ENCODE measurements at regions not wholly inside any gene's neighbourhood (a gene's known extent, or its start where the extent isn't known, plus 50 kb on each side); places are given as distances from the start of the nearest gene placed in this dataset.
"Not testable (repeated sequence)": the region's sequence is repeated elsewhere in the genome, so short reads cannot be mapped to it uniquely, and the experiment has no call there.

GRCh38 chrX:5409106-5409505 is 819.6 kb downstream of the NLGN4X start:
- DNase-seq (ENCODE audit: low read depth, low spot score), result no peak
- in situ Hi-C loops (cut with HindIII; ENCODE audit: low pct_unique_long_range_greater_than_20kb, low sequenced_read_pairs), result no loop called here

GRCh38 chrX:5402461-5402860 is 826.2 kb downstream of the NLGN4X start:
- in situ Hi-C loops (cut with HindIII; ENCODE audit: low pct_unique_long_range_greater_than_20kb, low sequenced_read_pairs), result no loop called here
- DNase-seq (ENCODE audit: low read depth, low spot score), result no peak

GRCh38 chrX:5399403-5399802 is 829.3 kb downstream of the NLGN4X start:
- no peak for DNase-seq (ENCODE audit: low read depth, low spot score)
- in situ Hi-C loops (cut with HindIII; ENCODE audit: low pct_unique_long_range_greater_than_20kb, low sequenced_read_pairs), result no loop called here

DNA sequence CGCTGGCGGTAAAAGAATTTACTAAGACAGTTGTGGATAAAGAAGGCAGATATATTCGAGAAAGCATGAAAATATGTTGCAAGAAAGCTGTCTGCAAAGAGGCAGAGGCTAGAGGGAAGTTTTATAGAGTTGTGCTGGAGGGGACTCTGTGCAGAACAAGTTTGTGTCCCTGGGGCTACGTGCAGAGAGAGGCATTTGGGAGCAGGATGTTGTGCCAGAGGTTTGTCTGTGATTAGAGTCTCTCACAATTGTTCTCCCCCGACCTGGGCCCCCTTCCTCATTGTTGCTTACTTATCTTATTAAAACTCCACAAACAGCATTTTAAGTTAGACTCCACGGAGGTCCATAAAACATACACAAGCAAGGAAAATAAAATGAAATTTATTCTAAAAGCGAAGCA is 831.3 kb downstream of the NLGN4X start:
- DNase-seq (ENCODE audit: low read depth, low spot score), result no peak
- in situ Hi-C loops (cut with HindIII; ENCODE audit: low pct_unique_long_range_greater_than_20kb, low sequenced_read_pairs), result no loop called here

DNA sequence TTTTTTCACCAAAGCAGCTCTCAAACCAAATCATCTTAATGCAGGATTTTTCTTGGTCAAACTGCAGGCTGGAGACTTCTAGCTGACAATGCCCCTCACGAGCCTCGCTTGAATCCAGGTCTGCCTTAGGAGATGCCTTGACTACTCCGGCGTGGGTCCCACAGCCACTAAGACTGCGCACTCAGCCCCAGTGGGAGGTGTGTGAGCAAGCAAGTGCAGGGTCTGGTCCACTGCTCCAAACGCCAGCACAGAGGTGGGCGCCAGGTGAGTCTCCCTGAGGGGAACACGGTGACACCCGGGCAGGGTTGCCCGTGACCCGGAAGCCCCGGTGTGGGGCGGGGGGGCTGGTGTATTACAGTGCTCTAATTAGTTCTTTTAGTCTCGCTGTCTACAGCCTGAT is 838.3 kb downstream of the NLGN4X start:
- DNase-seq (ENCODE audit: low read depth, low spot score), result no peak
- in situ Hi-C loops (cut with HindIII; ENCODE audit: low pct_unique_long_range_greater_than_20kb, low sequenced_read_pairs), result no loop called here

- DNase-seq (ENCODE audit: low read depth, low spot score), result no peak
- in situ Hi-C loops (cut with HindIII; ENCODE audit: low pct_unique_long_range_greater_than_20kb, low sequenced_read_pairs), result no loop called here
These were observed 840.6 kb downstream of the NLGN4X start for GRCh38 chrX:5388087-5388486.

- in situ Hi-C loops (cut with HindIII; ENCODE audit: low pct_unique_long_range_greater_than_20kb, low sequenced_read_pairs), result no loop called here
- DNase-seq (ENCODE audit: low read depth, low spot score), result no peak
These were observed 848.2 kb downstream of the NLGN4X start for GRCh38 chrX:5380426-5380825.

GRCh38 chrX:5341902-5342301 is 886.8 kb downstream of the NLGN4X start:
- in situ Hi-C loops (cut with HindIII; ENCODE audit: low pct_unique_long_range_greater_than_20kb, low sequenced_read_pairs), result no loop called here
- no peak for DNase-seq (ENCODE audit: low read depth, low spot score)

- no peak for DNase-seq (ENCODE audit: low read depth, low spot score)
- in situ Hi-C loops (cut with HindIII; ENCODE audit: low pct_unique_long_range_greater_than_20kb, low sequenced_read_pairs), result no loop called here
These were observed 891.5 kb downstream of the NLGN4X start for GRCh38 chrX:5337160-5337559.

DNA sequence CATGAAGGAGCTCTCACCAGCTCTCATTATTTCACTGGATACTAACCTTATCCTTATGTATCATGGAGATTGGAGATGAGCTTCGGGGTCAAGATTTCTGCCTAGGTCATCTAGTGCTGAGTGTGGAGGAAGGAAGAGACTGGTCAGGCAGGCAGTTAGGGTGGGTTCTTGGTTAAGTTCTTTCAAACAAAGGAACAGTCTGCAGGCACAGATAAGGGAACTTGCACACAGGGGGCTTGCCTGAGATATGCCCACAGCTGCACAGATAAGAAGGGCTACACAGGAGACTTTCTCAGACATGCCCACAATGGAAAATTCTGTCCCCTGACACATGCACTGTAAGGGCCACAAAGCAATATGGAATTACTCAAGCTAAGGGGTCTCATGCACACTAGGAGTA is 904.1 kb downstream of the NLGN4X start:
- in situ Hi-C loops (cut with HindIII; ENCODE audit: low pct_unique_long_range_greater_than_20kb, low sequenced_read_pairs), result no loop called here
- no peak for DNase-seq (ENCODE audit: low read depth, low spot score)

DNA sequence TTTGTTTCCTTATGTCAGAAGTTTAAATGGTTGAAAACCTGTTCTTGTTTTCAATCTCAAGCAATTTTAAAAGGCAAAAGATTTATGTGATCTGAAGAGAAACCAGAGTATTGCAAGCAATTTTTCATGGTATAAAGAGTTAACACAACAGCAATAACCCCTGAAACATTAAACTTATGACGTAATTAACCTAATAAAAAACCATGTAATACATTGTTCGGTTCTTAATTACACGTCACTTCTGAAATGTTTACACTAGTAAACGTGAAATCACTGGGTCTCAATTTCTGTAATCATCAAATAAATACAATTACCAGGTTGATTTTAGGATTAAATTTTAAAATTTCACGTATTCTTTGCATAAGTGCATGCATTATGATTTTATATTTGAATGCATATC is 914.5 kb downstream of the NLGN4X start:
- in situ Hi-C loops (cut with HindIII; ENCODE audit: low pct_unique_long_range_greater_than_20kb, low sequenced_read_pairs), result no loop called here
- no peak for DNase-seq (ENCODE audit: low read depth, low spot score)

- no peak for DNase-seq (ENCODE audit: low read depth, low spot score)
- in situ Hi-C loops (cut with HindIII; ENCODE audit: low pct_unique_long_range_greater_than_20kb, low sequenced_read_pairs), result no loop called here
These were observed 921.3 kb downstream of the NLGN4X start for GRCh38 chrX:5307416-5307815.

GRCh38 chrX:5306654-5307121 is 922.0 kb downstream of the NLGN4X start:
- in situ Hi-C loops (cut with HindIII; ENCODE audit: low pct_unique_long_range_greater_than_20kb, low sequenced_read_pairs), result no loop called here
- DNase-seq (ENCODE audit: low read depth, low spot score), result no peak

DNA sequence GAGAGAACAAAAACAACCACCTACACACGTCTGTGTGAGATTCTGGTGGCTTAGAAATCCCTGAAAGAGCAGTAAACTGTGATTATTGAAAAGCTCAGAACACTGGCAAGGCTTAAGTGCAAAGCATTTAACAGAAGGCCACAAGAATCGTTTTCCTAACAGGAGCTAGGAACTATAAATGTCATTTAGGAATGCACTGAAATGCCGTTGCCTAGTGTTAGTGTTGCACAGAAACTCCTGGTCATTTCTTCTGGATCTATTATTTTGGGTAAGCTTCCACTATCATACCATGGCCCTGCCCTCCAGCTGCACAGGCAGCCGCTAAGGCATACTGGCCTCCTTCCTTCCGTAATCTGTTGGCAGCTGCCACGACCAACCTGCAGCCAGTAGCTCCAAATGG is 923.2 kb downstream of the NLGN4X start:
- in situ Hi-C loops (cut with HindIII; ENCODE audit: low pct_unique_long_range_greater_than_20kb, low sequenced_read_pairs), result no loop called here
- no peak for DNase-seq (ENCODE audit: low read depth, low spot score)

DNA sequence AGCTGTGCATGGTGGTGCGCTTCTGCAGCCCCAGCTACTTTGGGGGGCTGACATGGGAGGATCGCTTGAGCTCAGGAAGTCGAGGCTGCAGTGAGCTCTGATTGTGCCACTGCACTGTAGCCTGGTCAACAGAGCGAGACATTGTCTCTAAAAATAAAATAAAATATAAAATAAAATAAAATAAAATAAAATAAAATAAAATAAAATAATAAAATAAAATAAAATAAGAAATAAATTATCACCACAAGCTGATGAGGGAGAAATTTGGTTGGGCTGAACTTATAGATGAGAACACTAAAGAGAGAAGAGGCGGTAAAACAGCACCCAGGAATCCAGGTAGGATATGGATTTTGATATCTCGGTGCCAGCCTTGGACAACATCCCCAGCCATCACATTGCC is 933.7 kb downstream of the NLGN4X start:
- in situ Hi-C loops (cut with HindIII; ENCODE audit: low pct_unique_long_range_greater_than_20kb, low sequenced_read_pairs), result no loop called here
- no peak for DNase-seq (ENCODE audit: low read depth, low spot score)

- in situ Hi-C loops (cut with HindIII; ENCODE audit: low pct_unique_long_range_greater_than_20kb, low sequenced_read_pairs), result no loop called here
- DNase-seq (ENCODE audit: low read depth, low spot score), result no peak
These were observed 938.0 kb downstream of the NLGN4X start for GRCh38 chrX:5290635-5291034.

DNA sequence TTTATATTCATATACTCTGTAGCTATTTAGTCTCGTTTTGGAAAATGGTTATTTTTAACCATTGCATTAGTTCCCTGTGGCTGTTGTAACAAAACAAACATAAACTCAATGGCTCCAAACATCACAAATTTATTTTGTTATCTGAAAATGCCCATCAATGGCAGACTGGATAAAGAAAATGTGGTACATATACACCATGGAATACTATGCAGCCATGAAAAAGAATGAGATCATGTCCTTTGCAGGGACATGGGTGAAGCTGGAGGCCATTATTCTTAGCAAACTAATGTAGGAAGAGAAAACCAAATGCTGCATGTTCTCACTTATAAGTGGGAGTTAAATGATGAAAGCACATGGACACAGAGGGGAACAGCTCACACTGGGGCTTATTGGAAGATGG is 938.7 kb downstream of the NLGN4X start:
- in situ Hi-C loops (cut with HindIII; ENCODE audit: low pct_unique_long_range_greater_than_20kb, low sequenced_read_pairs); DNase-seq (ENCODE audit: low read depth, low spot score): not testable (repeated sequence)

- no peak for DNase-seq (ENCODE audit: low read depth, low spot score)
- in situ Hi-C loops (cut with HindIII; ENCODE audit: low pct_unique_long_range_greater_than_20kb, low sequenced_read_pairs), result no loop called here
These were observed 949.8 kb downstream of the NLGN4X start for GRCh38 chrX:5278908-5279307.

GRCh38 chrX:5265324-5265850 is 963.3 kb downstream of the NLGN4X start:
- in situ Hi-C loops (cut with HindIII; ENCODE audit: low pct_unique_long_range_greater_than_20kb, low sequenced_read_pairs), result no loop called here

GRCh38 chrX:5250106-5250505 is 978.6 kb downstream of the NLGN4X start:
- in situ Hi-C loops (cut with HindIII; ENCODE audit: low pct_unique_long_range_greater_than_20kb, low sequenced_read_pairs), result no loop called here
- DNase-seq (ENCODE audit: low read depth, low spot score), result no peak

More at GRCh38 chrX:5265324-5265850, 963.3 kb downstream of the NLGN4X start:
- DNase-seq (ENCODE audit: low read depth, low spot score), result no peak

Measured in SK-MEL-5 (cell line).